ENCODE measurements at regions not wholly inside any gene's neighbourhood (a gene's known extent, or its start where the extent isn't known, plus 50 kb on each side); places are given as distances from the start of the nearest gene placed in this dataset.
"Not testable (repeated sequence)": the region's sequence is repeated elsewhere in the genome, so short reads cannot be mapped to it uniquely, and the experiment has no call there.

GRCh38 chr18:22290004-22290403 lies 120.6 kb downstream of the GATA6 start:
- Histone ChIP-seq H3K4me3 (ENCODE audit: low read depth, low read length) (no peak overlapping the region), H3K27me3 (ENCODE audit: control insufficient read depth, insufficient read depth, low read length) (no peaks in the 10 kb centered on the region), H3K9me3 (ENCODE audit: control insufficient read depth, insufficient read depth, low read length) (no peaks in the 10 kb centered on the region), H3K27ac (ENCODE audit: low read depth, low read length) (no peak overlapping the region)
- ChIA-PET POLR2A (no interaction called here), CTCF (no interaction called here)
- no peak for DNase-seq (ENCODE audit: low read depth, low spot score)
- no peak for TF ChIP-seq CTCF (IDR thresholded peaks at IDR 0.05; ENCODE audit: low read depth, low read length)

- Histone ChIP-seq H3K27me3 (ENCODE audit: control insufficient read depth, insufficient read depth, low read length) (no peaks in the 10 kb centered on the region), H3K9me3 (ENCODE audit: control insufficient read depth, insufficient read depth, low read length) (peaks cover 4% of the 10 kb centered on the region; the same call in 1 of the 2 replicates), H3K27ac (ENCODE audit: low read depth, low read length) (no peak overlapping the region), H3K4me3 (ENCODE audit: low read depth, low read length) (no peak overlapping the region)
- ChIA-PET CTCF (no interaction called here), POLR2A (no interaction called here)
- no peak for TF ChIP-seq CTCF (IDR thresholded peaks at IDR 0.05; ENCODE audit: low read depth, low read length)
- DNase-seq (ENCODE audit: low read depth, low spot score) = no peak
These were observed 117.2 kb downstream of the GATA6 start for GRCh38 chr18:22286585-22286984.

GRCh38 chr18:22285361-22286140 lies 116.2 kb downstream of the GATA6 start:
- no peak for DNase-seq (ENCODE audit: low read depth, low spot score)
- no peak for TF ChIP-seq CTCF (IDR thresholded peaks at IDR 0.05; ENCODE audit: low read depth, low read length)

GRCh38 chr18:22284581-22285360 lies 115.4 kb downstream of the GATA6 start:
- no peak for TF ChIP-seq CTCF (IDR thresholded peaks at IDR 0.05; ENCODE audit: low read depth, low read length)
- Histone ChIP-seq H3K27me3 (ENCODE audit: control insufficient read depth, insufficient read depth, low read length) (no peaks in the 10 kb centered on the region), H3K9me3 (ENCODE audit: control insufficient read depth, insufficient read depth, low read length) (peaks cover 4% of the 10 kb centered on the region; the same call in 1 of the 2 replicates), H3K27ac (ENCODE audit: low read depth, low read length) (no peak overlapping the region), H3K4me3 (ENCODE audit: low read depth, low read length) (no peak overlapping the region)
- ChIA-PET CTCF (no interaction called here), POLR2A (no interaction called here)
- DNase-seq (ENCODE audit: low read depth, low spot score) = no peak

More at GRCh38 chr18:22285361-22286140, 116.2 kb downstream of the GATA6 start:
- POLR2A ChIA-PET = no interaction called here
- H3K27me3 ChIP-seq (ENCODE audit: control insufficient read depth, insufficient read depth, low read length) = no peaks in the 10 kb centered on the region
- CTCF ChIA-PET = no interaction called here
- peaks cover 4% of the 10 kb centered on the region; the same call in 1 of the 2 replicates for H3K9me3 ChIP-seq (ENCODE audit: control insufficient read depth, insufficient read depth, low read length)
- no peak overlapping the region for H3K4me3 ChIP-seq (ENCODE audit: low read depth, low read length)
- H3K27ac ChIP-seq (ENCODE audit: low read depth, low read length) = no peak overlapping the region

- DNase-seq (ENCODE audit: low read depth, low spot score); POLR2A ChIA-PET; CTCF ChIA-PET: not testable (repeated sequence)
These were observed 114.5 kb downstream of the GATA6 start for GRCh38 chr18:22283855-22284254.

More at GRCh38 chr18:22283855-22284254, 114.5 kb downstream of the GATA6 start:
- not testable (repeated sequence) for H3K9me3 ChIP-seq (ENCODE audit: control insufficient read depth, insufficient read depth, low read length); H3K27me3 ChIP-seq (ENCODE audit: control insufficient read depth, insufficient read depth, low read length); H3K27ac ChIP-seq (ENCODE audit: low read depth, low read length); H3K4me3 ChIP-seq (ENCODE audit: low read depth, low read length)

Data from AG04450 (cell line).